ENCODE measurements at regions not wholly inside any gene's neighbourhood (a gene's known extent, or its start where the extent isn't known, plus 50 kb on each side); places are given as distances from the start of the nearest gene placed in this dataset.

GRCh38 chr13:78832461-78832860 lies 173.5 kb upstream of the OBI1 start:
- ATAC-seq (no peak), DNase-seq (no peak)
- no peak overlapping the region for H3K4me3 ChIP-seq
- intact Hi-C loops (cut with DNase I): no loop called here
- H3K4me1 ChIP-seq: no peaks in the 10 kb centered on the region
- no peak for TF ChIP-seq CTCF (IDR thresholded peaks at IDR 0.05)
- H3K36me3 ChIP-seq: no peaks in the 10 kb centered on the region
- no peaks in the 10 kb centered on the region for H3K9me3 ChIP-seq
- no peaks in the 10 kb centered on the region for H3K27me3 ChIP-seq
- no peak overlapping the region for H3K27ac ChIP-seq

- H3K27ac ChIP-seq: no peak overlapping the region
- no peaks in the 10 kb centered on the region for H3K4me1 ChIP-seq
- no peak overlapping the region for H3K4me3 ChIP-seq
- intact Hi-C loops (cut with DNase I): no loop called here
- DNase-seq (no peak), ATAC-seq (no peak)
- no peak for TF ChIP-seq CTCF (IDR thresholded peaks at IDR 0.05)
- H3K9me3 ChIP-seq: no peaks in the 10 kb centered on the region
- no peaks in the 10 kb centered on the region for H3K27me3 ChIP-seq
- no peaks in the 10 kb centered on the region for H3K36me3 ChIP-seq
These were observed 171.6 kb upstream of the OBI1 start for GRCh38 chr13:78830508-78830907.

- no peaks in the 10 kb centered on the region for H3K36me3 ChIP-seq
- H3K27ac ChIP-seq: no peak overlapping the region
- no peak overlapping the region for H3K4me3 ChIP-seq
- no peak for TF ChIP-seq CTCF (IDR thresholded peaks at IDR 0.05)
- H3K9me3 ChIP-seq: no peaks in the 10 kb centered on the region
- no peaks in the 10 kb centered on the region for H3K27me3 ChIP-seq
- H3K4me1 ChIP-seq: no peaks in the 10 kb centered on the region
- no peak for DNase-seq
- no peak for ATAC-seq
- intact Hi-C loops (cut with DNase I): no loop called here
These were observed 170.9 kb upstream of the OBI1 start for GRCh38 chr13:78829821-78830220.

GRCh38 chr13:78827471-78827870 lies 168.5 kb upstream of the OBI1 start:
- no peak overlapping the region for H3K27ac ChIP-seq
- H3K4me3 ChIP-seq: no peak overlapping the region
- no peaks in the 10 kb centered on the region for H3K27me3 ChIP-seq
- ATAC-seq: no peak
- intact Hi-C loops (cut with DNase I): no loop called here
- no peak for TF ChIP-seq CTCF (IDR thresholded peaks at IDR 0.05)
- no peaks in the 10 kb centered on the region for H3K36me3 ChIP-seq
- DNase-seq: no peak
- H3K4me1 ChIP-seq: no peaks in the 10 kb centered on the region
- no peaks in the 10 kb centered on the region for H3K9me3 ChIP-seq

GRCh38 chr13:78826936-78827335 lies 168.0 kb upstream of the OBI1 start:
- Histone ChIP-seq H3K4me3 (no peak overlapping the region), H3K27ac (no peak overlapping the region), H3K27me3 (no peaks in the 10 kb centered on the region), H3K9me3 (no peaks in the 10 kb centered on the region), H3K36me3 (no peaks in the 10 kb centered on the region), H3K4me1 (no peaks in the 10 kb centered on the region)
- intact Hi-C loops (cut with DNase I): no loop called here
- ATAC-seq (no peak), DNase-seq (no peak)
- TF ChIP-seq CTCF (IDR thresholded peaks at IDR 0.05): no peak

- Histone ChIP-seq H3K9me3 (no peaks in the 10 kb centered on the region), H3K4me3 (no peak overlapping the region), H3K4me1 (no peaks in the 10 kb centered on the region), H3K36me3 (no peaks in the 10 kb centered on the region), H3K27ac (no peak overlapping the region), H3K27me3 (no peaks in the 10 kb centered on the region)
- DNase-seq (no peak), ATAC-seq (no peak)
- intact Hi-C loops (cut with DNase I): no loop called here
- TF ChIP-seq CTCF (IDR thresholded peaks at IDR 0.05): no peak
These were observed 167.4 kb upstream of the OBI1 start for GRCh38 chr13:78826312-78826711.

Data from upper lobe of right lung (tissue), 1 donor.